ENCODE measurements at regions not wholly inside any gene's neighbourhood (a gene's known extent, or its start where the extent isn't known, plus 50 kb on each side); places are given as distances from the start of the nearest gene placed in this dataset.
A peak's percentile ranks its signal among the peaks of the same experiment; 100 is the strongest.

- intact Hi-C loops (cut with micrococcal nuclease) = loop anchor here (2.0 kb wide), 1 partner anchor 103 kb away; the partner anchor contains the start of gene FNDC3B
- no peak for DNase-seq
- Mint-ChIP-seq H3K27ac (no peak overlapping the region), H3K36me3 (no peaks in the 10 kb centered on the region), H3K9me3 (peaks cover 0 to 1% (median 0%) of the 10 kb centered on the region in 8 donors), H3K27me3 (peaks cover 0 to 5% of the 10 kb centered on the region in 2 donors), H3K4me3 (no peak overlapping the region), H3K4me1 (peaks cover 0 to 3% (median 0%) of the 10 kb centered on the region in 4 donors)
- POLR2A ChIA-PET (ENCODE audit: partially characterized antibody) = no interaction called here
- no peak overlapping the region for H3K27ac ChIP-seq (ENCODE audit: low read depth, low read length)
- CTCF ChIA-PET (ENCODE audit: partially characterized antibody) = no interaction called here
- H3K4me3 ChIP-seq (ENCODE audit: low read length in 2 of 2) = no peak overlapping the region
- no peaks in the 10 kb centered on the region for H3K27me3 ChIP-seq (ENCODE audit: insufficient read depth, low read length)
- no peaks in the 10 kb centered on the region for H3K4me1 ChIP-seq (ENCODE audit: insufficient read depth, low read length)
- H3K36me3 ChIP-seq (ENCODE audit: insufficient read depth, low read length) = no peaks in the 10 kb centered on the region
- no peaks in the 10 kb centered on the region for H3K9me3 ChIP-seq (ENCODE audit: control insufficient read depth in 1 of 2, low read length in 2 of 2)
Measured at GRCh38 chr3:171935261-171936123, 92.3 kb downstream of the TMEM212 start.

GRCh38 chr3:171936191-171936841, 93.2 kb downstream of the TMEM212 start:
- Histone ChIP-seq H3K27me3 (ENCODE audit: insufficient read depth, low read length) (no peaks in the 10 kb centered on the region), H3K27ac (ENCODE audit: low read depth, low read length) (no peak overlapping the region), H3K9me3 (ENCODE audit: control insufficient read depth in 1 of 2, low read length in 2 of 2) (no peaks in the 10 kb centered on the region), H3K36me3 (ENCODE audit: insufficient read depth, low read length) (no peaks in the 10 kb centered on the region), H3K4me1 (ENCODE audit: insufficient read depth, low read length) (no peaks in the 10 kb centered on the region), H3K4me3 (ENCODE audit: low read length in 2 of 2) (no peak overlapping the region)
- ChIA-PET POLR2A (ENCODE audit: partially characterized antibody) (no interaction called here), CTCF (ENCODE audit: partially characterized antibody) (no interaction called here)
- no peak for DNase-seq
- intact Hi-C loops (cut with micrococcal nuclease) = no loop called here
- Mint-ChIP-seq H3K36me3 (no peaks in the 10 kb centered on the region), H3K27ac (no peak overlapping the region), H3K9me3 (peaks cover 0 to 1% (median 0%) of the 10 kb centered on the region in 8 donors), H3K27me3 (peaks cover 0 to 5% of the 10 kb centered on the region in 2 donors), H3K4me3 (no peak overlapping the region), H3K4me1 (peaks cover 0 to 3% (median 0%) of the 10 kb centered on the region in 4 donors)

GRCh38 chr3:171939578-171939977, 96.4 kb downstream of the TMEM212 start:
- no peaks in the 10 kb centered on the region for H3K36me3 Mint-ChIP-seq
- DNase-seq = peak in 1 of 5 donors; percentile 2
- Histone ChIP-seq H3K27me3 (ENCODE audit: insufficient read depth, low read length) (no peaks in the 10 kb centered on the region), H3K9me3 (ENCODE audit: control insufficient read depth in 1 of 2, low read length in 2 of 2) (no peaks in the 10 kb centered on the region), H3K36me3 (ENCODE audit: insufficient read depth, low read length) (no peaks in the 10 kb centered on the region), H3K4me3 (ENCODE audit: low read length in 2 of 2) (no peak overlapping the region), H3K4me1 (ENCODE audit: insufficient read depth, low read length) (no peaks in the 10 kb centered on the region), H3K27ac (ENCODE audit: low read depth, low read length) (no peak overlapping the region)
- intact Hi-C loops (cut with micrococcal nuclease) = no loop called here
- CTCF ChIA-PET (ENCODE audit: partially characterized antibody) = no interaction called here
- no peak overlapping the region for H3K27ac Mint-ChIP-seq
- H3K9me3 Mint-ChIP-seq = peaks cover 0 to 1% (median 0%) of the 10 kb centered on the region in 8 donors
- POLR2A ChIA-PET (ENCODE audit: partially characterized antibody) = no interaction called here
- no peak overlapping the region for H3K4me3 Mint-ChIP-seq
- peaks cover 2 to 3% of the 10 kb centered on the region in 2 donors for H3K27me3 Mint-ChIP-seq
- H3K4me1 Mint-ChIP-seq = peaks cover 0 to 3% (median 0%) of the 10 kb centered on the region in 4 donors

- H3K4me3 ChIP-seq (ENCODE audit: low read length in 2 of 2) = no peak overlapping the region
- no peaks in the 10 kb centered on the region for H3K4me1 ChIP-seq (ENCODE audit: insufficient read depth, low read length)
- CTCF ChIA-PET (ENCODE audit: partially characterized antibody) = no interaction called here
- no peaks in the 10 kb centered on the region for H3K36me3 Mint-ChIP-seq
- no peak overlapping the region for H3K27ac ChIP-seq (ENCODE audit: low read depth, low read length)
- no peaks in the 10 kb centered on the region for H3K9me3 ChIP-seq (ENCODE audit: control insufficient read depth in 1 of 2, low read length in 2 of 2)
- POLR2A ChIA-PET (ENCODE audit: partially characterized antibody) = no interaction called here
- intact Hi-C loops (cut with micrococcal nuclease) = no loop called here
- H3K9me3 Mint-ChIP-seq = peaks cover 0 to 1% (median 0%) of the 10 kb centered on the region in 8 donors
- H3K36me3 ChIP-seq (ENCODE audit: insufficient read depth, low read length) = no peaks in the 10 kb centered on the region
- no peak overlapping the region for H3K27ac Mint-ChIP-seq
- DNase-seq = no peak
- H3K27me3 Mint-ChIP-seq = peaks cover 0 to 2% of the 10 kb centered on the region in 2 donors
- H3K27me3 ChIP-seq (ENCODE audit: insufficient read depth, low read length) = no peaks in the 10 kb centered on the region
- no peak overlapping the region for H3K4me3 Mint-ChIP-seq
- H3K4me1 Mint-ChIP-seq = peaks cover 0 to 1% (median 0%) of the 10 kb centered on the region in 4 donors
Measured at GRCh38 chr3:171940151-171940649, 97.1 kb downstream of the TMEM212 start.

GRCh38 chr3:171943262-171944117, 95.9 kb upstream of the FNDC3B start:
- H3K9me3 ChIP-seq (ENCODE audit: control insufficient read depth in 1 of 2, low read length in 2 of 2) = no peaks in the 10 kb centered on the region
- Mint-ChIP-seq H3K27me3 (peaks cover 1 to 6% of the 10 kb centered on the region in 2 donors), H3K27ac (peak overlapping the region in 1 of 7 donors; percentile 29), H3K36me3 (no peaks in the 10 kb centered on the region), H3K4me3 (no peak overlapping the region), H3K4me1 (peaks cover 0 to 1% (median 0%) of the 10 kb centered on the region in 4 donors), H3K9me3 (peaks cover 0 to 3% (median 0%) of the 10 kb centered on the region in 8 donors)
- ChIA-PET POLR2A (ENCODE audit: partially characterized antibody) (no interaction called here), CTCF (ENCODE audit: partially characterized antibody) (no interaction called here)
- no peak overlapping the region for H3K4me3 ChIP-seq (ENCODE audit: low read length in 2 of 2)
- H3K4me1 ChIP-seq (ENCODE audit: insufficient read depth, low read length) = no peaks in the 10 kb centered on the region
- H3K27ac ChIP-seq (ENCODE audit: low read depth, low read length) = no peak overlapping the region
- no peak for DNase-seq
- intact Hi-C loops (cut with micrococcal nuclease) = no loop called here
- H3K36me3 ChIP-seq (ENCODE audit: insufficient read depth, low read length) = no peaks in the 10 kb centered on the region
- H3K27me3 ChIP-seq (ENCODE audit: insufficient read depth, low read length) = no peaks in the 10 kb centered on the region

- H3K27ac Mint-ChIP-seq = no peak overlapping the region
- H3K4me1 Mint-ChIP-seq = peaks cover 0 to 1% (median 0%) of the 10 kb centered on the region in 4 donors
- no peak overlapping the region for H3K4me3 Mint-ChIP-seq
- DNase-seq = no peak
- ChIA-PET POLR2A (ENCODE audit: partially characterized antibody) (no interaction called here), CTCF (ENCODE audit: partially characterized antibody) (no interaction called here)
- no peaks in the 10 kb centered on the region for H3K9me3 ChIP-seq (ENCODE audit: control insufficient read depth in 1 of 2, low read length in 2 of 2)
- no peak overlapping the region for H3K4me3 ChIP-seq (ENCODE audit: low read length in 2 of 2)
- no peaks in the 10 kb centered on the region for H3K36me3 Mint-ChIP-seq
- no peaks in the 10 kb centered on the region for H3K4me1 ChIP-seq (ENCODE audit: insufficient read depth, low read length)
- H3K27ac ChIP-seq (ENCODE audit: low read depth, low read length) = no peak overlapping the region
- peaks cover 0 to 3% (median 0%) of the 10 kb centered on the region in 8 donors for H3K9me3 Mint-ChIP-seq
- H3K27me3 ChIP-seq (ENCODE audit: insufficient read depth, low read length) = no peaks in the 10 kb centered on the region
- H3K36me3 ChIP-seq (ENCODE audit: insufficient read depth, low read length) = no peaks in the 10 kb centered on the region
- intact Hi-C loops (cut with micrococcal nuclease) = no loop called here
- H3K27me3 Mint-ChIP-seq = peaks cover 3 to 7% of the 10 kb centered on the region in 2 donors
Measured at GRCh38 chr3:171944118-171945016, 95.0 kb upstream of the FNDC3B start.
